Adrenal gland (tissue), 9 donors: ENCODE measurements at regions not wholly inside any gene's neighbourhood (a gene's known extent, or its start where the extent isn't known, plus 50 kb on each side); places are given as distances from the start of the nearest gene placed in this dataset.

ENCODE experiments used
- DNase-seq, 7 donors: peaks; one replicate each; pipeline ENCODE4 v3.0.0-alpha.2; 2019 to 2020
- H3K27ac ChIP-seq, 5 donors: fragments of 200-600 bp; sonication (generic) in 4 of 5; 1 replicate in 3 of 5; 2 replicates in 2 of 5; pipeline versions ENCODE4 v1.5.1 to v1.8.0; 2016 to 2020; ENCODE audit warnings: mild to moderate bottlenecking in 1 of 5
- H3K27me3 ChIP-seq: fragments of 200-600 bp; 2 replicates; pipeline ENCODE4 v1.8.0; 2021
- H3K36me3 ChIP-seq, 2 donors: fragments of 200-600 bp; replicated peaks in 1 of 2; 1 replicate in 1 of 2; 2 replicates in 1 of 2; pipeline versions ENCODE4 v1.5.1 to v1.8.0; 2018 to 2022
- H3K4me1 ChIP-seq, 2 donors: fragments of 200-600 bp; replicated peaks in 1 of 2; 1 replicate in 1 of 2; 2 replicates in 1 of 2; pipeline versions ENCODE4 v1.5.1 to v1.8.0; 2018 to 2021
- H3K4me3 ChIP-seq, 4 donors: fragments of 200-600 bp; sonication (generic) in 3 of 4; one replicate each; pipeline ENCODE4 v1.5.1; 2016 to 2018
- H3K9me3 ChIP-seq, 3 donors: fragments of 200-600 bp; sonication (generic) in 1 of 3; replicated peaks in 1 of 3; 1 replicate in 2 of 3; 2 replicates in 1 of 3; pipeline versions ENCODE4 v1.5.1 to v1.8.0; 2016 to 2021
- POLR2A ChIP-seq, 2 donors: fragments of 450-650 bp; IDR thresholded peaks; one replicate each; pipeline ENCODE4 v1.6.1; 2017; ENCODE audit warnings: antibody characterized with exemption in 2 of 2, mild to moderate bottlenecking in 2 of 2, moderate library complexity in 1 of 2
- WGBS, 4 donors: extraction: QIAGEN DNeasy Blood & Tissue Kit in 2 of 4; methylation state at CpG; one replicate each; pipeline versions ENCODE4 v1.1.5 to v1.1.7; 2013 to 2017; 5-methylcytosine and 5-hydroxymethylcytosine counted together
- intact Hi-C, 2 donors: fragments of 100-400 bp; cut with DNase I; formaldehyde crosslinking; loops; one replicate each; pipeline versions ENCODE4 v1.14.1 to v1.15.0; 2022 to 2023
- TF ChIP-seq, protein P1 (sequence below), 6 experiments: fragments of 450-650 bp in 4 of 6; fragments of 200-600 bp in 2 of 6; sonication (generic) in 1 of 6; IDR thresholded peaks; 1 replicate in 5 of 6; 2 replicates in 1 of 6; pipeline versions ENCODE4 v1.5.1 to v1.8.0; 2016 to 2021; ENCODE audit warnings: antibody characterized with exemption in 6 of 6, mild to moderate bottlenecking in 2 of 6, moderate library complexity in 1 of 6
- donor health status: healthy with polysubstance abuse.
- donor health status: Bipolar disorder and iron deficiency.
- donor health status: DM: yes; HTN: yes; CAD: no.
- donor health status: DM: no; HTN: no; CAD: no.
- donor health status: DM: no; HTN: no; CAD: no.

DNA sequence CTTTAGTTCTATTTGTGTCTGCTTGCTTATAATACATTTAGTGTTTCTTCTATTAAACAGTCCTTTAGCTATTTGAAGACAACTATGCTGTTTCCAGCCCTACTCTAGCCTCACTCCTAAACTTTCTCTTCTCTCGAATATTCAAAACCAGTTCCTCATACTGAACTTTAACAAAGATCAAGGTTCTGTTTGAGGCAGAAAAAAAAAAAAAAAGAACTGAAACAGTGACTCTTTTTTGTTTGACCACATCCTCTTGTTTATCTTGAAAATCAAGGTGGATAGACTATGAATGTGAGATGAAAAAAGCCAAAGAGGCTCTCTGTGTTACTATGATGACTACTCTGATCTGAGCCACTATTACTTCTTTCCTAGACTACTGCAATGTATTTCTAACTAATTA is 154.3 kb downstream of the ZNF365 start:
- H3K27ac ChIP-seq: no peak overlapping the region
- no peak for TF ChIP-seq POLR2A (IDR thresholded peaks at IDR 0.05)
- TF ChIP-seq, protein P1, sequence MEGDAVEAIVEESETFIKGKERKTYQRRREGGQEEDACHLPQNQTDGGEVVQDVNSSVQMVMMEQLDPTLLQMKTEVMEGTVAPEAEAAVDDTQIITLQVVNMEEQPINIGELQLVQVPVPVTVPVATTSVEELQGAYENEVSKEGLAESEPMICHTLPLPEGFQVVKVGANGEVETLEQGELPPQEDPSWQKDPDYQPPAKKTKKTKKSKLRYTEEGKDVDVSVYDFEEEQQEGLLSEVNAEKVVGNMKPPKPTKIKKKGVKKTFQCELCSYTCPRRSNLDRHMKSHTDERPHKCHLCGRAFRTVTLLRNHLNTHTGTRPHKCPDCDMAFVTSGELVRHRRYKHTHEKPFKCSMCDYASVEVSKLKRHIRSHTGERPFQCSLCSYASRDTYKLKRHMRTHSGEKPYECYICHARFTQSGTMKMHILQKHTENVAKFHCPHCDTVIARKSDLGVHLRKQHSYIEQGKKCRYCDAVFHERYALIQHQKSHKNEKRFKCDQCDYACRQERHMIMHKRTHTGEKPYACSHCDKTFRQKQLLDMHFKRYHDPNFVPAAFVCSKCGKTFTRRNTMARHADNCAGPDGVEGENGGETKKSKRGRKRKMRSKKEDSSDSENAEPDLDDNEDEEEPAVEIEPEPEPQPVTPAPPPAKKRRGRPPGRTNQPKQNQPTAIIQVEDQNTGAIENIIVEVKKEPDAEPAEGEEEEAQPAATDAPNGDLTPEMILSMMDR (IDR thresholded peaks at IDR 0.05): no peak
- no peak for DNase-seq
- no peaks in the 10 kb centered on the region for H3K27me3 ChIP-seq
- H3K9me3 ChIP-seq: no peaks in the 10 kb centered on the region
- no peak overlapping the region for H3K4me3 ChIP-seq
- no peaks in the 10 kb centered on the region for H3K36me3 ChIP-seq
- no peaks in the 10 kb centered on the region for H3K4me1 ChIP-seq
- intact Hi-C loops: no loop called here
- 39 to 51% (median 45%) methylated on average over 1 of the region's 1 CpG for WGBS, 4 donors

DNA sequence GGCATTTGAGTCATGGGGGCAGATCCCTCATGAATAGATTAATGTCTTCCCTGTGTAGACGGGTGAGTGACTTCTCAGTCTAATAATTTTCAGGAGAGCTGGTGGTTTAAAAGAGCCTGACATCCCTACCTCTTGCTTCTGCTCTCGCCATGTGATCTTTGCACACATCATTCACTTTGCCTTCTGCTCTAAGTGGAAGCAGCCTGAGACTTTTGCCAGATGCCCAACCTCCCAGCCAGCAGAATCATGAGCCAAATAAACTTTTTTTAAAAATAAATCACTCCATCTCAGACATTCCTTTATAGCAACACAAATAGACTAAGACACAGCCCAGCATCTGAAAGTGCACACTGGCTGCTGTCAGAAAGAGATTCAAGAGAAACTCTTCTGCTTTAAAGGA is 155.2 kb downstream of the ZNF365 start:
- Histone ChIP-seq H3K27me3 (no peaks in the 10 kb centered on the region), H3K4me3 (no peak overlapping the region), H3K27ac (no peak overlapping the region), H3K36me3 (no peaks in the 10 kb centered on the region), H3K4me1 (no peaks in the 10 kb centered on the region), H3K9me3 (no peaks in the 10 kb centered on the region)
- no peak for TF ChIP-seq POLR2A (IDR thresholded peaks at IDR 0.05)
- TF ChIP-seq, protein P1 (IDR thresholded peaks at IDR 0.05): no peak
- intact Hi-C loops: no loop called here
- no peak for DNase-seq
- WGBS, 4 donors: 57 to 63% (median 60%) methylated on average over 1 to 2 of the region's 2 CpGs

DNA sequence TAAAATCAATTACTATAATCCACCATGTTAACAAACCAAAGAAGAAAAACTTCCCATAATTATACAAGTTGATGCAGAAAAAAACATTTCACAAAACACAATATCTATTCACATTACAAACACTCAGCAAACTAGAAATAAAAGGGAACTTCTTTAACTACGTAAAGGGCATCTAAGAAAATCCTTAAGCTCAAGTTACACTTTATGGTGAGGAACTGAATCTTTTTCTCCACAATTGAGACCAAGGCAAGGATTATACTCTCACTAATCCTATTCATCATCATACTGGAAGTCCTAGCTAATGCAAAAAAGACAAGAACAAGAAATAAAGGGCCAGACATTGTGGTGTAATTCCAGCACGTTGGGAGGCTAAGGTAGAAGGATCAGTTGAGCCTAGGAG is 159.9 kb downstream of the ZNF365 start:
- Histone ChIP-seq H3K9me3 (no peaks in the 10 kb centered on the region), H3K36me3 (no peaks in the 10 kb centered on the region), H3K4me3 (no peak overlapping the region), H3K4me1 (no peaks in the 10 kb centered on the region), H3K27ac (no peak overlapping the region), H3K27me3 (no peaks in the 10 kb centered on the region)
- no peak for TF ChIP-seq POLR2A (IDR thresholded peaks at IDR 0.05)
- TF ChIP-seq, protein P1 (IDR thresholded peaks at IDR 0.05): no peak
- DNase-seq: no peak
- WGBS, 4 donors: 66 to 76% (median 70%) methylated on average over 2 of the region's 2 CpGs
- intact Hi-C loops: no loop called here

GRCh38 chr10:62538606-62539005 is 164.4 kb downstream of the ZNF365 start:
- intact Hi-C loops: no loop called here
- no peak for TF ChIP-seq POLR2A (IDR thresholded peaks at IDR 0.05)
- TF ChIP-seq, protein P1 (IDR thresholded peaks at IDR 0.05): no peak
- DNase-seq: no peak
- Histone ChIP-seq H3K4me1 (no peaks in the 10 kb centered on the region), H3K27ac (no peak overlapping the region), H3K27me3 (no peaks in the 10 kb centered on the region), H3K36me3 (no peaks in the 10 kb centered on the region), H3K9me3 (no peaks in the 10 kb centered on the region), H3K4me3 (no peak overlapping the region)
- 73 to 81% (median 79%) methylated on average over 6 of the region's 6 CpGs for WGBS, 4 donors
